ENCODE measurements at regions not wholly inside any gene's neighbourhood (a gene's known extent, or its start where the extent isn't known, plus 50 kb on each side); places are given as distances from the start of the nearest gene placed in this dataset.

DNA sequence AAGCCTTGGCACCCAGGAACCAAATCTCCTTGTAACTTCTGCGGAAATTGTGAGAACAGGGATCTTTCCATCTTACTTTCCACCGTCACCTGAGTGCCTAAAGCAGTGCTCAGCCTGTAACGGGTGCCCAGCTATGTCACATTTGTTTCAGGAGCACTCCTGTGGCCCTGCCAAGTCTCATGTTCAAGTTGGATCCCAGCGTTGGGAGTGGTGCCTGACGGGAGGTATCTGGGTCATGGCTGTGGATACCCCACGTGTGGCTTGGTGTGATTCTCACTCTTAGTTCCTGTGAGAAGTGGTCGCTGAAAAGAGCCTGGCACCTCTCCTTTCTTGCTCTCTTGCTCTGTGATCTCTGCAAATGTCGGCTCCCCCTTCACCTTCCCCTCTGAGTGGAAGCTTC is 114.9 kb downstream of the UQCRFS1 start:
- Histone ChIP-seq H3K27me3 (ENCODE audit: low read depth) (peaks cover 45% of the 10 kb centered on the region), H3K27ac (replicated peaks) (peak overlapping the region; percentile 59), H3K4me1 (no peaks in the 10 kb centered on the region), H3K4me3 (no peak overlapping the region), H3K36me3 (no peaks in the 10 kb centered on the region), H3K9me3 (replicated peaks) (peaks cover 3% of the 10 kb centered on the region)
- no peak for DNase-seq
- intact Hi-C loops (cut with micrococcal nuclease), result no loop called here
- no peak for TF ChIP-seq CTCF (IDR thresholded peaks at IDR 0.05; ENCODE audit: borderline replicate concordance)

DNA sequence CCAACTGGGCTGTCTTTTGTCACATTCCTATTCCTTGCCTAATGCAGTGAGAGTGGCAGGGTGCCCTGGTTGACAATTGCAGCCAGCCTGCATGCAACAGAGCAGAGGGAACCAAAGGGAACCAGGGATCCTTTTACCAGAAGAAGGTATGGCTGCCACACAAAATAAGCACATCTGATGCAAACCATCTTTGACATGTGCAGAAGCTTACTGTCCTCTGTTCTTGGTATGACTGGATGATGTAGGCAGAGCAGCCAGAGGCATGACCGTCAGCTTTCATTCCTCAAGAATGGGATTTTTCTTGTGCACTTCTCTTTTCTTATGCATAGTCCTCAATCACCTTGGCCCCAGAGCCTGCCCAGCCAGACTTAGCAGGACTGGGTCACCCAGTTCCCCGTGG is 116.1 kb downstream of the UQCRFS1 start:
- no peak overlapping the region for H3K4me3 ChIP-seq
- H3K36me3 ChIP-seq, result no peaks in the 10 kb centered on the region
- H3K9me3 ChIP-seq (replicated peaks), result peaks cover 3% of the 10 kb centered on the region
- intact Hi-C loops (cut with micrococcal nuclease), result no loop called here
- no peak overlapping the region for H3K27ac ChIP-seq (replicated peaks)
- peaks cover 41% of the 10 kb centered on the region for H3K27me3 ChIP-seq (ENCODE audit: low read depth)
- H3K4me1 ChIP-seq, result no peaks in the 10 kb centered on the region
- TF ChIP-seq CTCF (IDR thresholded peaks at IDR 0.05; ENCODE audit: borderline replicate concordance), result no peak
- DNase-seq, result no peak

- no peak for TF ChIP-seq CTCF (IDR thresholded peaks at IDR 0.05; ENCODE audit: borderline replicate concordance)
- no peak overlapping the region for H3K27ac ChIP-seq (replicated peaks)
- no peak overlapping the region for H3K4me3 ChIP-seq
- H3K9me3 ChIP-seq (replicated peaks), result no peaks in the 10 kb centered on the region
- H3K4me1 ChIP-seq, result no peaks in the 10 kb centered on the region
- no peak for DNase-seq
- H3K36me3 ChIP-seq, result no peaks in the 10 kb centered on the region
- intact Hi-C loops (cut with micrococcal nuclease), result no loop called here
- H3K27me3 ChIP-seq (ENCODE audit: low read depth), result peaks cover 21% of the 10 kb centered on the region
Measured at GRCh38 chr19:29093553-29093908, 119.4 kb downstream of the UQCRFS1 start.

GRCh38 chr19:29092712-29093552 is 120.0 kb downstream of the UQCRFS1 start:
- H3K27me3 ChIP-seq (ENCODE audit: low read depth), result peaks cover 20% of the 10 kb centered on the region
- intact Hi-C loops (cut with micrococcal nuclease), result no loop called here
- no peak for TF ChIP-seq CTCF (IDR thresholded peaks at IDR 0.05; ENCODE audit: borderline replicate concordance)
- no peaks in the 10 kb centered on the region for H3K36me3 ChIP-seq
- H3K4me3 ChIP-seq, result no peak overlapping the region
- H3K4me1 ChIP-seq, result no peaks in the 10 kb centered on the region
- H3K27ac ChIP-seq (replicated peaks), result no peak overlapping the region
- H3K9me3 ChIP-seq (replicated peaks), result no peaks in the 10 kb centered on the region
- DNase-seq, result no peak

- H3K9me3 ChIP-seq (replicated peaks), result no peaks in the 10 kb centered on the region
- H3K4me3 ChIP-seq, result no peak overlapping the region
- no peak overlapping the region for H3K27ac ChIP-seq (replicated peaks)
- no peak for TF ChIP-seq CTCF (IDR thresholded peaks at IDR 0.05; ENCODE audit: borderline replicate concordance)
- H3K4me1 ChIP-seq, result no peaks in the 10 kb centered on the region
- intact Hi-C loops (cut with micrococcal nuclease), result no loop called here
- no peak for DNase-seq
- H3K27me3 ChIP-seq (ENCODE audit: low read depth), result peaks cover 38% of the 10 kb centered on the region
- no peaks in the 10 kb centered on the region for H3K36me3 ChIP-seq
Measured at GRCh38 chr19:29090783-29091526, 122.0 kb downstream of the UQCRFS1 start.

All from left ventricle myocardium inferior (tissue), 1 donor.